Kidney epithelial cell (primary cell): ENCODE measurements at regions not wholly inside any gene's neighbourhood (a gene's known extent, or its start where the extent isn't known, plus 50 kb on each side); places are given as distances from the start of the nearest gene placed in this dataset.

Experiments used
- DNase-seq: peaks from one replicate; pipeline ENCODE4 v3.0.0-alpha.2; 2010; ENCODE audit warnings: low read depth
- H3K27me3 ChIP-seq: 2 replicates; pipeline ENCODE4 v1.6.0; 2011; ENCODE audit warnings: low read length; ENCODE audit not compliant: control insufficient read depth, insufficient read depth
- H3K36me3 ChIP-seq: 2 replicates; pipeline ENCODE4 v1.5.1; 2011; ENCODE audit warnings: low read length; ENCODE audit not compliant: control insufficient read depth, insufficient read depth
- H3K4me3 ChIP-seq: 2 replicates; pipeline ENCODE4 v1.5.1; 2011; ENCODE audit warnings: low read depth, mild to moderate bottlenecking, control low read depth, low read length
- CTCF ChIP-seq: IDR thresholded peaks from 2 replicates; pipeline ENCODE4 v1.5.1; 2011; ENCODE audit warnings: mild to moderate bottlenecking, moderate library complexity, low read length, control low read depth, inconsistent platforms; ENCODE audit not compliant: insufficient read depth, poor library complexity, severe bottlenecking

GRCh38 chr9:91474656-91475055, 51.0 kb upstream of the NFIL3 start:
- DNase-seq: no peak
- H3K27me3 ChIP-seq: no peaks in the 10 kb centered on the region
- H3K36me3 ChIP-seq: no peaks in the 10 kb centered on the region
- TF ChIP-seq CTCF: no peak
- H3K4me3 ChIP-seq: no peak overlapping the region
